A549 (cell line): ENCODE measurements at regions not wholly inside any gene's neighbourhood (a gene's known extent, or its start where the extent isn't known, plus 50 kb on each side); places are given as distances from the start of the nearest gene placed in this dataset.

ENCODE experiments used
- ATAC-seq, 2 experiments: fragments of 200-7000 bp in 1 of 2; fragments of >200 bp in 1 of 2; cut with Nextera tagmentation in 1 of 2; cut with Tn5 transposase in 1 of 2; 3 replicates each; pipeline versions ENCODE4 v1.8.0 to v1.9.1; 2018 to 2020; ENCODE audit warnings: mild to moderate bottlenecking in 1 of 2, moderate library complexity in 1 of 2
- CTCF ChIA-PET: fragments of 300-600 bp; sonication (Branson Sonifier 250); formaldehyde crosslinking; extraction: SDS; loops from one replicate; lab custom pipeline; 2021; ENCODE audit warnings: antibody characterized with exemption, inconsistent platforms; lab: Yijun Ruan, JAX
- POLR2A ChIA-PET: fragments of 350-600 bp; formaldehyde crosslinking; extraction: SDS; loops from one replicate; lab custom pipeline; 2021; ENCODE audit warnings: antibody characterized with exemption, inconsistent platforms; lab: Yijun Ruan, JAX
- DNase-seq, 2 experiments: peaks; one replicate each; pipeline versions ENCODE4 v3.0.0 to v3.0.0-alpha.2; 2011 to 2016; ENCODE audit warnings: low read depth in 1 of 2, low spot score in 1 of 2
- FAIRE-seq: peaks from 2 replicates; lab custom pipeline; 2011; peaks lifted over from hg19 to GRCh38; lab: Jason Lieb, UNC
- H3K27ac ChIP-seq, 2 experiments: fragments of >200 bp; sonication (Bioruptor Twin); formaldehyde crosslinking; 3 replicates each; pipeline ENCODE4 v1.5.1; 2016 to 2017
- H3K4me1 ChIP-seq: fragments of >200 bp; sonication (Bioruptor Twin); formaldehyde crosslinking; 3 replicates; pipeline ENCODE4 v1.6.1; 2016
- H3K4me2 ChIP-seq: fragments of >200 bp; sonication (Bioruptor Twin); formaldehyde crosslinking; 3 replicates; pipeline ENCODE4 v1.6.1; 2016
- H3K4me3 ChIP-seq: fragments of >200 bp; sonication (Bioruptor Twin); formaldehyde crosslinking; 3 replicates; pipeline ENCODE4 v1.5.1; 2016
- H3K9me3 ChIP-seq: fragments of >200 bp; sonication (Bioruptor Twin); formaldehyde crosslinking; 3 replicates; pipeline ENCODE4 v1.6.1; 2016
- ATOH8 ChIP-seq: fragments of 250-450 bp; sonication (Bioruptor Pico); IDR thresholded peaks from 2 replicates; pipeline ENCODE4 v1.5.0; 2020; ENCODE audit warnings: low read depth, mild to moderate bottlenecking, moderate library complexity
- BHLHE40 ChIP-seq: IDR thresholded peaks from 2 replicates; pipeline ENCODE4 v1.6.1; 2012; ENCODE audit warnings: low read depth, low read length, inconsistent platforms
- CBX2 ChIP-seq: fragments of 200-600 bp; sonication (generic); IDR thresholded peaks from 2 replicates; pipeline ENCODE4 v1.6.1; 2016; ENCODE audit warnings: low read depth, mild to moderate bottlenecking, borderline replicate concordance
- CBX8 ChIP-seq: fragments of 200-600 bp; sonication (generic); IDR thresholded peaks from 2 replicates; pipeline ENCODE4 v1.6.1; 2016
- CEBPB ChIP-seq, 2 experiments: fragments of >200 bp in 1 of 2; sonication (Bioruptor Twin) in 1 of 2; formaldehyde crosslinking in 1 of 2; IDR thresholded peaks; 2 replicates each; pipeline ENCODE4 v1.6.1; 2012 to 2016
- CHD2 ChIP-seq: fragments of 150-350 bp; IDR thresholded peaks from 2 replicates; pipeline ENCODE4 v1.6.1; 2014; ENCODE audit warnings: low read length; ENCODE audit not compliant: partially characterized antibody
- CHD4 ChIP-seq: fragments of 200-600 bp; sonication (generic); IDR thresholded peaks from 2 replicates; pipeline ENCODE4 v1.6.1; 2016; ENCODE audit warnings: antibody characterized with exemption, mild to moderate bottlenecking, borderline replicate concordance
- CTCF ChIP-seq: fragments of >200 bp; sonication (Bioruptor Twin); formaldehyde crosslinking; IDR thresholded peaks from 3 replicates; pipeline ENCODE4 v1.5.1; 2016
- EHMT2 ChIP-seq: fragments of 200-600 bp; sonication (generic); IDR thresholded peaks from 2 replicates; pipeline ENCODE4 v1.6.1; 2016; ENCODE audit warnings: antibody characterized with exemption, low read depth, mild to moderate bottlenecking, moderate library complexity
- ESRRA ChIP-seq: fragments of 150-350 bp; IDR thresholded peaks from 2 replicates; pipeline ENCODE4 v1.6.1; 2014; ENCODE audit warnings: mild to moderate bottlenecking, low read length, borderline replicate concordance
- FOXS1 ChIP-seq: fragments of 250-450 bp; sonication (Bioruptor Pico); IDR thresholded peaks from 2 replicates; pipeline ENCODE4 v1.5.0; 2020; ENCODE audit warnings: mild to moderate bottlenecking, moderate library complexity
- GATA3 ChIP-seq: IDR thresholded peaks from 2 replicates; pipeline ENCODE4 v1.6.1; 2012; ENCODE audit warnings: borderline replicate concordance
- HEYL ChIP-seq: fragments of 250-450 bp; sonication (Bioruptor Pico); IDR thresholded peaks from 2 replicates; pipeline ENCODE4 v1.8.0; 2021; ENCODE audit warnings: mild to moderate bottlenecking, moderate library complexity
- HOXA7 ChIP-seq: fragments of 250-450 bp; sonication (Bioruptor Pico); IDR thresholded peaks from 2 replicates; pipeline ENCODE4 v1.5.0; 2020; ENCODE audit warnings: mild to moderate bottlenecking, moderate library complexity
- HOXB5 ChIP-seq: fragments of 250-450 bp; sonication (Bioruptor Pico); IDR thresholded peaks from 2 replicates; pipeline ENCODE4 v1.5.0; 2020; ENCODE audit warnings: mild to moderate bottlenecking, moderate library complexity
- KDM5A ChIP-seq: fragments of 200-600 bp; sonication (generic); IDR thresholded peaks from 2 replicates; pipeline ENCODE4 v1.6.1; 2016; ENCODE audit warnings: antibody characterized with exemption, mild to moderate bottlenecking
- MAFK ChIP-seq: fragments of 450-650 bp; IDR thresholded peaks from 2 replicates; pipeline ENCODE4 v1.6.1; 2014; ENCODE audit not compliant: partially characterized antibody
- MAX ChIP-seq: IDR thresholded peaks from 2 replicates; pipeline ENCODE4 v1.6.1; 2012
- MAZ ChIP-seq: fragments of 150-350 bp; IDR thresholded peaks from 2 replicates; pipeline ENCODE4 v1.6.1; 2014; ENCODE audit warnings: antibody characterized with exemption, low read depth, low read length, borderline replicate concordance
- MYC ChIP-seq: IDR thresholded peaks from 2 replicates; pipeline ENCODE4 v1.6.1; 2012; ENCODE audit warnings: mild to moderate bottlenecking, inconsistent platforms, low read length, improper control_type of control experiment, borderline replicate concordance
- NFE2L2 ChIP-seq: fragments of 150-350 bp; conservative IDR thresholded peaks from 2 replicates; pipeline ENCODE4 v1.6.1; 2014; ENCODE audit warnings: low read length
- NPAS2 ChIP-seq: fragments of 250-450 bp; sonication (Bioruptor Pico); IDR thresholded peaks from 2 replicates; pipeline ENCODE4 v1.8.0; 2022; ENCODE audit warnings: mild to moderate bottlenecking, moderate library complexity, borderline replicate concordance
- NR3C1 ChIP-seq: fragments of >200 bp; sonication (Bioruptor Twin); formaldehyde crosslinking; IDR thresholded peaks from 3 replicates; pipeline ENCODE4 v1.6.1; 2017
- POLR2AphosphoS2 ChIP-seq: conservative IDR thresholded peaks from 2 replicates; pipeline ENCODE4 v1.6.1; 2012; ENCODE audit warnings: low read length, improper control_type of control experiment, inconsistent platforms
- RARB ChIP-seq: fragments of 250-450 bp; sonication (Bioruptor Pico); IDR thresholded peaks from 2 replicates; pipeline ENCODE4 v1.8.0; 2021; ENCODE audit warnings: mild to moderate bottlenecking, moderate library complexity
- RFX5 ChIP-seq: fragments of 450-650 bp; IDR thresholded peaks from 2 replicates; pipeline ENCODE4 v1.7.1; 2014; ENCODE audit warnings: antibody characterized with exemption, mild to moderate bottlenecking, moderate library complexity
- RNF2 ChIP-seq: fragments of 200-600 bp; sonication (generic); IDR thresholded peaks from 2 replicates; pipeline ENCODE4 v1.6.1; 2016; ENCODE audit warnings: low read depth, mild to moderate bottlenecking, antibody characterized with exemption, moderate library complexity, borderline replicate concordance
- SREBF2 ChIP-seq: fragments of 450-650 bp; IDR thresholded peaks from 2 replicates; pipeline ENCODE4 v1.6.1; 2014; ENCODE audit warnings: mild to moderate bottlenecking, moderate library complexity
- TP53 ChIP-seq: fragments of 250-450 bp; sonication (Bioruptor Pico); IDR thresholded peaks from 2 replicates; pipeline ENCODE4 v1.5.0; 2021; ENCODE audit warnings: mild to moderate bottlenecking, moderate library complexity
- ZSCAN20 ChIP-seq: fragments of 250-450 bp; sonication (Bioruptor Pico); IDR thresholded peaks from 2 replicates; pipeline ENCODE4 v1.8.0; 2022; ENCODE audit warnings: mild to moderate bottlenecking, moderate library complexity
- WGBS: methylation state at CpG from one replicate; pipeline ENCODE4 v1.1.6; 2017; ENCODE audit errors: missing lambda C conversion rate; 5-methylcytosine and 5-hydroxymethylcytosine counted together
- TF ChIP-seq, protein P1 (sequence below): fragments of >200 bp; sonication (Bioruptor Twin); formaldehyde crosslinking; IDR thresholded peaks from 2 replicates; pipeline ENCODE4 v1.6.1; 2016
- TF ChIP-seq, protein P2 (sequence below): fragments of 150-350 bp; IDR thresholded peaks from 2 replicates; pipeline ENCODE4 v1.6.1; 2014; ENCODE audit warnings: low read depth, mild to moderate bottlenecking, low read length
- TF ChIP-seq, protein P3 (sequence below): IDR thresholded peaks from 2 replicates; pipeline ENCODE4 v1.6.1; 2012

- TF ChIP-seq ATOH8 (CRISPR knock-in tag) (no peak), EHMT2 (no peak), FOXS1 (CRISPR knock-in tag) (no peak), HOXB5 (CRISPR knock-in tag) (no peak), BHLHE40 (no peak), MAZ (no peak), ZSCAN20 (CRISPR knock-in tag) (no peak)
- TF ChIP-seq, protein P1, sequence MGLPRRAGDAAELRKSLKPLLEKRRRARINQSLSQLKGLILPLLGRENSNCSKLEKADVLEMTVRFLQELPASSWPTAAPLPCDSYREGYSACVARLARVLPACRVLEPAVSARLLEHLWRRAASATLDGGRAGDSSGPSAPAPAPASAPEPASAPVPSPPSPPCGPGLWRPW, result no peak
These were observed 260.7 kb downstream of the ICE1 start (continued) for GRCh38 chr5:5683174-5683573.

DNA sequence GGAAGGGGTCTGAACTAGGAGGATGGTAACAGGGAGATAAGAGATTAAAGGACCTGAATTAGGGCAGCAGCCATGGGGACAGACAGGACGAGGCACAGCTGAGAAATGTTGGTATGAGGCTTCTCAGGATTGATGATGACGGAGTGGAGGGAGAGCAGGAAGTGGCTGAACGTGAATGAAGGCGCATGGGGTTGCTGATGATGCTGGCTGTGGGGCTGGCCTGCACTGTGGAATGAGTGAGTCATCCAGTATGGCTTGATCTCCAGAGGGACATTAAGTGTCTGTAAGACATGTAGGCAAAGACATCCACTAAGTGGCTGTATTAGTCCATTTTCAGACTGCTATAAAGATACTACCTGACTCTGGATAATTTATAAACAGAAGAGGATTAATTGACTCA lies 256.4 kb downstream of the ICE1 start:
- FAIRE-seq, result no peak
- H3K4me1 ChIP-seq, result no peaks in the 10 kb centered on the region
- TF ChIP-seq NPAS2 (CRISPR knock-in tag), result no peak
- TF ChIP-seq BHLHE40, result no peak
- TF ChIP-seq KDM5A, result no peak
- no peak for TF ChIP-seq MYC
- TF ChIP-seq CEBPB (IDR thresholded peaks at IDR 0.05), result no peak
- TF ChIP-seq, protein P2, sequence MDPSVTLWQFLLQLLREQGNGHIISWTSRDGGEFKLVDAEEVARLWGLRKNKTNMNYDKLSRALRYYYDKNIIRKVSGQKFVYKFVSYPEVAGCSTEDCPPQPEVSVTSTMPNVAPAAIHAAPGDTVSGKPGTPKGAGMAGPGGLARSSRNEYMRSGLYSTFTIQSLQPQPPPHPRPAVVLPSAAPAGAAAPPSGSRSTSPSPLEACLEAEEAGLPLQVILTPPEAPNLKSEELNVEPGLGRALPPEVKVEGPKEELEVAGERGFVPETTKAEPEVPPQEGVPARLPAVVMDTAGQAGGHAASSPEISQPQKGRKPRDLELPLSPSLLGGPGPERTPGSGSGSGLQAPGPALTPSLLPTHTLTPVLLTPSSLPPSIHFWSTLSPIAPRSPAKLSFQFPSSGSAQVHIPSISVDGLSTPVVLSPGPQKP, result no peak
- TF ChIP-seq HOXB5 (CRISPR knock-in tag), result no peak
- TF ChIP-seq HEYL (CRISPR knock-in tag), result no peak
- TF ChIP-seq HOXA7 (CRISPR knock-in tag), result no peak
- no peak for TF ChIP-seq RNF2
- TF ChIP-seq POLR2AphosphoS2, result no peak
- no peak for TF ChIP-seq MAFK
- no peak for TF ChIP-seq ESRRA
- TF ChIP-seq RFX5, result no peak
- TF ChIP-seq NR3C1, result no peak
- no peak for TF ChIP-seq ZSCAN20 (CRISPR knock-in tag)
- no peak for TF ChIP-seq NFE2L2
- TF ChIP-seq GATA3, result no peak
- TF ChIP-seq TP53 (CRISPR knock-in tag), result no peak
- TF ChIP-seq, all 56 proteins: peak for 0
- Histone ChIP-seq H3K4me3 (no peak overlapping the region), H3K27ac (no peak overlapping the region), H3K4me2 (no peak overlapping the region), H3K9me3 (no peaks in the 10 kb centered on the region)
- DNase-seq (peak in 1 of 2 experiments; percentile 6), ATAC-seq (no peak)
- 3% methylated on average over 4 of the region's 4 CpGs for WGBS
- ChIA-PET POLR2A (no interaction called here), CTCF (no interaction called here)

GRCh38 chr5:5677738-5678137 lies 255.3 kb downstream of the ICE1 start:
- Histone ChIP-seq H3K4me3 (no peak overlapping the region), H3K9me3 (no peaks in the 10 kb centered on the region), H3K27ac (no peak overlapping the region), H3K4me1 (no peaks in the 10 kb centered on the region), H3K4me2 (no peak overlapping the region)
- DNase-seq (no peak), FAIRE-seq (no peak), ATAC-seq (no peak)
- 0% methylated on average over 2 of the region's 2 CpGs for WGBS
- ChIA-PET CTCF (no interaction called here), POLR2A (no interaction called here)
- TF ChIP-seq FOXS1 (CRISPR knock-in tag), result no peak
- no peak for TF ChIP-seq MYC
- TF ChIP-seq MAX, result no peak
- no peak for TF ChIP-seq CTCF
- no peak for TF ChIP-seq CHD2
- no peak for TF ChIP-seq ATOH8 (CRISPR knock-in tag)
- TF ChIP-seq RARB (CRISPR knock-in tag), result no peak
- no peak for TF ChIP-seq BHLHE40
- no peak for TF ChIP-seq SREBF2
- TF ChIP-seq, protein P3, sequence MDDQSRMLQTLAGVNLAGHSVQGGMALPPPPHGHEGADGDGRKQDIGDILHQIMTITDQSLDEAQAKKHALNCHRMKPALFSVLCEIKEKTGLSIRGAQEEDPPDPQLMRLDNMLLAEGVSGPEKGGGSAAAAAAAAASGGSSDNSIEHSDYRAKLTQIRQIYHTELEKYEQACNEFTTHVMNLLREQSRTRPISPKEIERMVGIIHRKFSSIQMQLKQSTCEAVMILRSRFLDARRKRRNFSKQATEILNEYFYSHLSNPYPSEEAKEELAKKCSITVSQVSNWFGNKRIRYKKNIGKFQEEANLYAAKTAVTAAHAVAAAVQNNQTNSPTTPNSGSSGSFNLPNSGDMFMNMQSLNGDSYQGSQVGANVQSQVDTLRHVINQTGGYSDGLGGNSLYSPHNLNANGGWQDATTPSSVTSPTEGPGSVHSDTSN, result no peak
- TF ChIP-seq CHD4, result no peak
- no peak for TF ChIP-seq CBX8
- no peak for TF ChIP-seq CBX2
